ENCODE measurements at regions not wholly inside any gene's neighbourhood (a gene's known extent, or its start where the extent isn't known, plus 50 kb on each side); places are given as distances from the start of the nearest gene placed in this dataset.

DNA sequence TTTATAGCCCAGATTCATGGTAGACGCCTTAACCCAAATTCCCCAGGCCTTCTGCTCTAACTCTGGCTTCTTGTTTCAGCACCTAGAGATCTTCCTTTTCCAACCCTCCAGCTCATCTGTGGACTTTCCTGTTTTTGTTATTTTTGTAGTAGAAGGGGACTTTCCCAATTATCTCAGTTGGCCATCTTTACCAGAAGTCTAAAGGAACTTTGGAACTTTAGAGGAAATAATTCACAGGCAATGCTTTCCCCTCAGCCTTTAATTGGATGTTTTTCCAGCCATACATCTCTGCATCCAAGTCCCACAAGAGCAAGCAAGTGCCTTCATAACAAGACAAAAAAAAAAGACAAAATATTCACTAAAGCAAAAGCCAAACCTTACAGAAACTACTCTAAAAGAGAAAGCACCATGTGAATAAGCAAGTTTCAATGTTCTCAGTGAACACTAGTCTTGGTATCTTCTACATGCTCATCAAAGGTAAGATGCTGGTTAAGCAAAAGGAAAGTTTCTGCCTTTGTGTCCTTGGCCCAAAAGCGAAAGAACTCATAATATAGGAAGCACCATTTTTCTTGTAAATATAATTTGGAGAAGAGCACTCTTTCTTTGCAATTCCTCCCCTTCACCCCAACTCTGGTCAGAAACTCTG lies 377.3 kb downstream of the SETD4 start:
- H4K5ac ChIP-seq (ENCODE audit: insufficient read length, low read depth, low read length), result no peak overlapping the region
- no peak for DNase-seq
- no peak overlapping the region for H2BK12ac ChIP-seq (ENCODE audit: insufficient read length, low read depth, low read length)
- Mint-ChIP-seq H3K4me3 (no peak overlapping the region), H3K27ac (no peak overlapping the region), H3K9me3 (no peaks in the 10 kb centered on the region), H3K4me1 (peaks cover 3% of the 10 kb centered on the region in 2 experiments; a peak in 2 of 4 replicates), H3K27me3 (ENCODE audit: low read depth) (no peaks in the 10 kb centered on the region), H3K36me3 (ENCODE audit: insufficient read depth in 1 of 3, low read depth in 3 of 3) (no peaks in the 10 kb centered on the region; a peak in 2 of 7 replicates)
- no peak overlapping the region for H2AK5ac ChIP-seq (ENCODE audit: insufficient read length, low read length)
- H3K27ac ChIP-seq (ENCODE audit: insufficient read length, low read depth, low read length), result no peak overlapping the region
- H2BK5ac ChIP-seq (ENCODE audit: insufficient read length, low read length), result no peak overlapping the region
- no peaks in the 10 kb centered on the region for H3K23me2 ChIP-seq (ENCODE audit: insufficient read length, low read depth, low read length, poor library complexity, severe bottlenecking)
- TF ChIP-seq, protein P1, sequence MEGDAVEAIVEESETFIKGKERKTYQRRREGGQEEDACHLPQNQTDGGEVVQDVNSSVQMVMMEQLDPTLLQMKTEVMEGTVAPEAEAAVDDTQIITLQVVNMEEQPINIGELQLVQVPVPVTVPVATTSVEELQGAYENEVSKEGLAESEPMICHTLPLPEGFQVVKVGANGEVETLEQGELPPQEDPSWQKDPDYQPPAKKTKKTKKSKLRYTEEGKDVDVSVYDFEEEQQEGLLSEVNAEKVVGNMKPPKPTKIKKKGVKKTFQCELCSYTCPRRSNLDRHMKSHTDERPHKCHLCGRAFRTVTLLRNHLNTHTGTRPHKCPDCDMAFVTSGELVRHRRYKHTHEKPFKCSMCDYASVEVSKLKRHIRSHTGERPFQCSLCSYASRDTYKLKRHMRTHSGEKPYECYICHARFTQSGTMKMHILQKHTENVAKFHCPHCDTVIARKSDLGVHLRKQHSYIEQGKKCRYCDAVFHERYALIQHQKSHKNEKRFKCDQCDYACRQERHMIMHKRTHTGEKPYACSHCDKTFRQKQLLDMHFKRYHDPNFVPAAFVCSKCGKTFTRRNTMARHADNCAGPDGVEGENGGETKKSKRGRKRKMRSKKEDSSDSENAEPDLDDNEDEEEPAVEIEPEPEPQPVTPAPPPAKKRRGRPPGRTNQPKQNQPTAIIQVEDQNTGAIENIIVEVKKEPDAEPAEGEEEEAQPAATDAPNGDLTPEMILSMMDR (conservative IDR thresholded peaks at IDR 0.05), result no peak
- H2BK20ac ChIP-seq (ENCODE audit: low read depth, low read length, poor library complexity, severe bottlenecking), result no peak overlapping the region
- no peak overlapping the region for H3K18ac ChIP-seq (ENCODE audit: insufficient read length, low read depth, low read length)
- no peaks in the 10 kb centered on the region for H3K79me2 ChIP-seq (ENCODE audit: insufficient read depth, low read length)
- no peaks in the 10 kb centered on the region for H3K79me1 ChIP-seq (ENCODE audit: insufficient read depth, low read depth, low read length, poor library complexity, severe bottlenecking)
- no peak overlapping the region for H4K8ac ChIP-seq (replicated peaks; ENCODE audit: insufficient read length, low read depth, low read length)
- WGBS (ENCODE audit: extremely low coverage, insufficient read length, low lambda C conversion rate), result no CpG with 5 or more reads among the region's 2 CpGs
- H3K9ac ChIP-seq (ENCODE audit: extremely low read depth, insufficient read length, low read length), result no peak overlapping the region
- H4K91ac ChIP-seq (ENCODE audit: insufficient read length, low read depth, low read length), result no peak overlapping the region
- no peaks in the 10 kb centered on the region for H3K27me3 ChIP-seq (ENCODE audit: insufficient read depth, low read length)
- H4K20me1 ChIP-seq (ENCODE audit: control insufficient read depth, insufficient read depth, insufficient read length), result no peaks in the 10 kb centered on the region
- no peak overlapping the region for H2AFZ ChIP-seq (ENCODE audit: low read length)
- H3K4ac ChIP-seq (ENCODE audit: low read depth, low read length), result no peak overlapping the region
- no peak overlapping the region for H3K23ac ChIP-seq (ENCODE audit: insufficient read length, low read depth, low read length)
- H3K56ac ChIP-seq (ENCODE audit: insufficient read length, low read depth, low read length), result no peak overlapping the region
- H3K4me2 ChIP-seq (ENCODE audit: insufficient read depth, insufficient read length, low read length), result no peak overlapping the region
- H3K4me1 ChIP-seq (ENCODE audit: insufficient read depth, low read length), result no peaks in the 10 kb centered on the region
- no peak overlapping the region for H3T11ph ChIP-seq (ENCODE audit: low read length)
- no peaks in the 10 kb centered on the region for H3K9me3 ChIP-seq (ENCODE audit: control insufficient read depth, low read depth, low read length)
- H2BK120ac ChIP-seq (ENCODE audit: low read depth, low read length, poor library complexity, severe bottlenecking), result no peak overlapping the region
- no peak overlapping the region for H2BK15ac ChIP-seq (ENCODE audit: low read depth, low read length)
- H3K14ac ChIP-seq (ENCODE audit: insufficient read depth, low read length), result no peak overlapping the region

Measured in H9 (cell line).